DND-41 (cell line): ENCODE measurements at regions not wholly inside any gene's neighbourhood (a gene's known extent, or its start where the extent isn't known, plus 50 kb on each side); places are given as distances from the start of the nearest gene placed in this dataset.

Experiments
- CTCF ChIP-seq: IDR thresholded peaks from 2 replicates; pipeline ENCODE4 v1.5.1; 2012; ENCODE audit warnings: borderline replicate concordance, low read length, moderate library complexity, mild to moderate bottlenecking; ENCODE audit not compliant: poor library complexity, severe bottlenecking; ENCODE audit errors: extremely low read depth
- EZH2 ChIP-seq: IDR thresholded peaks from 3 replicates; pipeline ENCODE4 v1.6.1; 2012; ENCODE audit warnings: borderline replicate concordance, low read depth, mild to moderate bottlenecking, moderate library complexity, low read length, inconsistent platforms; ENCODE audit not compliant: severe bottlenecking

GRCh38 chr7:121777672-121778071 lies 95.3 kb upstream of the PTPRZ1 start:
- no peak for TF ChIP-seq CTCF
- TF ChIP-seq EZH2: no peak
